ENCODE measurements at regions not wholly inside any gene's neighbourhood (a gene's known extent, or its start where the extent isn't known, plus 50 kb on each side); places are given as distances from the start of the nearest gene placed in this dataset.
"Not testable (repeated sequence)": the region's sequence is repeated elsewhere in the genome, so short reads cannot be mapped to it uniquely, and the experiment has no call there.

- no peak for DNase-seq (ENCODE audit: low spot score)
Observed at GRCh38 chr18:22816266-22817176, 116.6 kb upstream of the RBBP8 start.

- no peak for DNase-seq (ENCODE audit: low spot score)
Observed at GRCh38 chr18:22817844-22818243, 115.3 kb upstream of the RBBP8 start.

GRCh38 chr18:22822024-22822423, 111.1 kb upstream of the RBBP8 start:
- DNase-seq (ENCODE audit: low spot score) = no peak

- no peak for DNase-seq (ENCODE audit: low spot score)
Observed at GRCh38 chr18:22822841-22823508, 110.2 kb upstream of the RBBP8 start.

- DNase-seq (ENCODE audit: low spot score) = no peak
Observed at GRCh38 chr18:22826726-22827125, 106.4 kb upstream of the RBBP8 start.

- no peak for DNase-seq (ENCODE audit: low spot score)
Observed at GRCh38 chr18:22827216-22827615, 105.9 kb upstream of the RBBP8 start.

- DNase-seq (ENCODE audit: low spot score) = no peak
Observed at GRCh38 chr18:22827741-22828140, 105.4 kb upstream of the RBBP8 start.

- DNase-seq (ENCODE audit: low spot score) = no peak
Observed at GRCh38 chr18:22828171-22828570, 105.0 kb upstream of the RBBP8 start.

- DNase-seq (ENCODE audit: low spot score) = not testable (repeated sequence)
Observed at GRCh38 chr18:22828583-22828982, 104.5 kb upstream of the RBBP8 start.

GRCh38 chr18:22829781-22830180, 103.3 kb upstream of the RBBP8 start:
- no peak for DNase-seq (ENCODE audit: low spot score)

GRCh38 chr18:22830511-22830910, 102.6 kb upstream of the RBBP8 start:
- no peak for DNase-seq (ENCODE audit: low spot score)

GRCh38 chr18:22831441-22831904, 101.7 kb upstream of the RBBP8 start:
- DNase-seq (ENCODE audit: low spot score) = no peak

- DNase-seq (ENCODE audit: low spot score) = no peak
Observed at GRCh38 chr18:22836932-22837331, 96.2 kb upstream of the RBBP8 start.

GRCh38 chr18:22838221-22838620, 94.9 kb upstream of the RBBP8 start:
- no peak for DNase-seq (ENCODE audit: low spot score)

- peak; percentile 63 for DNase-seq (ENCODE audit: low spot score)
Observed at GRCh38 chr18:22838639-22839277, 94.4 kb upstream of the RBBP8 start.

- DNase-seq (ENCODE audit: low spot score) = no peak
Observed at GRCh38 chr18:22839340-22839821, 93.7 kb upstream of the RBBP8 start.

- no peak for DNase-seq (ENCODE audit: low spot score)
Observed at GRCh38 chr18:22840606-22841144, 92.5 kb upstream of the RBBP8 start.

- DNase-seq (ENCODE audit: low spot score) = no peak
Observed at GRCh38 chr18:22841840-22842239, 91.3 kb upstream of the RBBP8 start.

- DNase-seq (ENCODE audit: low spot score) = no peak
Observed at GRCh38 chr18:22844190-22844589, 88.9 kb upstream of the RBBP8 start.

GRCh38 chr18:22844628-22845027, 88.5 kb upstream of the RBBP8 start:
- DNase-seq (ENCODE audit: low spot score) = no peak

- no peak for DNase-seq (ENCODE audit: low spot score)
Observed at GRCh38 chr18:22846088-22846683, 86.9 kb upstream of the RBBP8 start.

GRCh38 chr18:22846697-22847096, 86.4 kb upstream of the RBBP8 start:
- DNase-seq (ENCODE audit: low spot score) = no peak
